Panc1 (cell line): ENCODE measurements at regions not wholly inside any gene's neighbourhood (a gene's known extent, or its start where the extent isn't known, plus 50 kb on each side); places are given as distances from the start of the nearest gene placed in this dataset.

Source experiments
- POLR2AphosphoS5 ChIP-seq: IDR thresholded peaks from 2 replicates; pipeline ENCODE4 v1.6.1; 2012; ENCODE audit warnings: mild to moderate bottlenecking, low read depth, low read length, moderate library complexity
- SIN3A ChIP-seq: IDR thresholded peaks from 2 replicates; pipeline ENCODE4 v1.6.1; 2012; ENCODE audit warnings: low read depth, mild to moderate bottlenecking, low read length, moderate library complexity, borderline replicate concordance; ENCODE audit not compliant: insufficient read depth
- TCF7L2 ChIP-seq: IDR thresholded peaks from 2 replicates; pipeline ENCODE4 v1.6.1; 2011; ENCODE audit warnings: mild to moderate bottlenecking, low read depth, low read length, inconsistent platforms
- TF ChIP-seq, protein P1 (sequence below): fragments of 450-650 bp; IDR thresholded peaks from 2 replicates; pipeline ENCODE4 v1.5.1; 2017; ENCODE audit warnings: mild to moderate bottlenecking
- TF ChIP-seq, protein P2 (sequence below), 2 experiments: IDR thresholded peaks; 2 replicates each; pipeline ENCODE4 v1.6.1; 2011 to 2012; ENCODE audit warnings: low read depth in 2 of 2, control low read depth in 1 of 2, low read length in 1 of 2, mild to moderate bottlenecking in 1 of 2, moderate library complexity in 1 of 2; ENCODE audit not compliant: insufficient read depth in 1 of 2

DNA sequence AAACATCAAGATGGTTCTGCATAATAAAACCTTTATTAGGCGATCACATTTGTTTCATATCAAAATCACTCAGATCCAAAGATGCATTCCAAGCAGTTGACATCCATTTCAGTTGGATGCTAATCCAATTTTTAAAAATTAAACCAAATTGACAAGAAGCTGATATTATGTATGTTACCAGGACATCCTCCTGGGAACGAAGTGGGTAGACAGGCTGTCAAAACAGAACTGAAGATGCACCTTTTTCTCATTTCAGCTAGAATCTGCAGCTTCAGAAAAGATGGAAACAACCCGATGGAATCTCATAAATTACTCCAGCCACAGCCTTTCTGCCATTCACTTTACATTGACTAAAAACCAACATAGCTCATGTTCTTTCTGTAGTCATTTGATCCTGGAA, 268.4 kb downstream of the PLPP3 start:
- TF ChIP-seq, protein P1, sequence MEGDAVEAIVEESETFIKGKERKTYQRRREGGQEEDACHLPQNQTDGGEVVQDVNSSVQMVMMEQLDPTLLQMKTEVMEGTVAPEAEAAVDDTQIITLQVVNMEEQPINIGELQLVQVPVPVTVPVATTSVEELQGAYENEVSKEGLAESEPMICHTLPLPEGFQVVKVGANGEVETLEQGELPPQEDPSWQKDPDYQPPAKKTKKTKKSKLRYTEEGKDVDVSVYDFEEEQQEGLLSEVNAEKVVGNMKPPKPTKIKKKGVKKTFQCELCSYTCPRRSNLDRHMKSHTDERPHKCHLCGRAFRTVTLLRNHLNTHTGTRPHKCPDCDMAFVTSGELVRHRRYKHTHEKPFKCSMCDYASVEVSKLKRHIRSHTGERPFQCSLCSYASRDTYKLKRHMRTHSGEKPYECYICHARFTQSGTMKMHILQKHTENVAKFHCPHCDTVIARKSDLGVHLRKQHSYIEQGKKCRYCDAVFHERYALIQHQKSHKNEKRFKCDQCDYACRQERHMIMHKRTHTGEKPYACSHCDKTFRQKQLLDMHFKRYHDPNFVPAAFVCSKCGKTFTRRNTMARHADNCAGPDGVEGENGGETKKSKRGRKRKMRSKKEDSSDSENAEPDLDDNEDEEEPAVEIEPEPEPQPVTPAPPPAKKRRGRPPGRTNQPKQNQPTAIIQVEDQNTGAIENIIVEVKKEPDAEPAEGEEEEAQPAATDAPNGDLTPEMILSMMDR, result no peak
- TF ChIP-seq, protein P2, sequence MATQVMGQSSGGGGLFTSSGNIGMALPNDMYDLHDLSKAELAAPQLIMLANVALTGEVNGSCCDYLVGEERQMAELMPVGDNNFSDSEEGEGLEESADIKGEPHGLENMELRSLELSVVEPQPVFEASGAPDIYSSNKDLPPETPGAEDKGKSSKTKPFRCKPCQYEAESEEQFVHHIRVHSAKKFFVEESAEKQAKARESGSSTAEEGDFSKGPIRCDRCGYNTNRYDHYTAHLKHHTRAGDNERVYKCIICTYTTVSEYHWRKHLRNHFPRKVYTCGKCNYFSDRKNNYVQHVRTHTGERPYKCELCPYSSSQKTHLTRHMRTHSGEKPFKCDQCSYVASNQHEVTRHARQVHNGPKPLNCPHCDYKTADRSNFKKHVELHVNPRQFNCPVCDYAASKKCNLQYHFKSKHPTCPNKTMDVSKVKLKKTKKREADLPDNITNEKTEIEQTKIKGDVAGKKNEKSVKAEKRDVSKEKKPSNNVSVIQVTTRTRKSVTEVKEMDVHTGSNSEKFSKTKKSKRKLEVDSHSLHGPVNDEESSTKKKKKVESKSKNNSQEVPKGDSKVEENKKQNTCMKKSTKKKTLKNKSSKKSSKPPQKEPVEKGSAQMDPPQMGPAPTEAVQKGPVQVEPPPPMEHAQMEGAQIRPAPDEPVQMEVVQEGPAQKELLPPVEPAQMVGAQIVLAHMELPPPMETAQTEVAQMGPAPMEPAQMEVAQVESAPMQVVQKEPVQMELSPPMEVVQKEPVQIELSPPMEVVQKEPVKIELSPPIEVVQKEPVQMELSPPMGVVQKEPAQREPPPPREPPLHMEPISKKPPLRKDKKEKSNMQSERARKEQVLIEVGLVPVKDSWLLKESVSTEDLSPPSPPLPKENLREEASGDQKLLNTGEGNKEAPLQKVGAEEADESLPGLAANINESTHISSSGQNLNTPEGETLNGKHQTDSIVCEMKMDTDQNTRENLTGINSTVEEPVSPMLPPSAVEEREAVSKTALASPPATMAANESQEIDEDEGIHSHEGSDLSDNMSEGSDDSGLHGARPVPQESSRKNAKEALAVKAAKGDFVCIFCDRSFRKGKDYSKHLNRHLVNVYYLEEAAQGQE (IDR thresholded peaks at IDR 0.05; ENCODE audit: insufficient read depth in 1 of 2, low read depth in 2 of 2, low read length in 1 of 2), result no peak
- TF ChIP-seq POLR2AphosphoS5 (no peak), SIN3A (no peak), TCF7L2 (no peak)
